ENCODE measurements at regions not wholly inside any gene's neighbourhood (a gene's known extent, or its start where the extent isn't known, plus 50 kb on each side); places are given as distances from the start of the nearest gene placed in this dataset.
"Not testable (repeated sequence)": the region's sequence is repeated elsewhere in the genome, so short reads cannot be mapped to it uniquely, and the experiment has no call there.

DNA sequence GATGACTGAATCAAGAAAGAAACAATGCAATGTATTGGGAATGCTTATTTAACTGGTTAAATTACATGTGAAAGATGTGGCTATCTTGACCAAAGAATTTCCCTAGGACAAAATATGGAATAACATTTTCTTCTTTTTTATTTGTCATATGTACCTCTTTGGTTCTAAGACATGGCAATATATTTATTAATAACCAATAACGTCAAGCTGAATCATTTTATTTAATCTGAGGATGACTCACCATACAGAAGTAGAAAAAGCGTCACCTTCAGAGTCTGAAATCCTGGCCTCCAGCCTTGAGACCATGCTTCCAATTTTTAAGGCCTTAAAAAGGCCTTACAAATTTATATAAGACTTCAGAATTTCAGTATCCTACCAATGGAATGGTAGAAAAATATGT is 1464.9 kb downstream of the SUCLG1 start:
- H3K4me1 ChIP-seq (ENCODE audit: control insufficient read depth in 1 of 2, insufficient read depth in 2 of 2, low read length in 2 of 2): no peaks in the 10 kb centered on the region
- H3K27me3 ChIP-seq (ENCODE audit: low read depth, low read length): no peaks in the 10 kb centered on the region
- H3K27ac ChIP-seq (ENCODE audit: low read length): no peak overlapping the region

DNA sequence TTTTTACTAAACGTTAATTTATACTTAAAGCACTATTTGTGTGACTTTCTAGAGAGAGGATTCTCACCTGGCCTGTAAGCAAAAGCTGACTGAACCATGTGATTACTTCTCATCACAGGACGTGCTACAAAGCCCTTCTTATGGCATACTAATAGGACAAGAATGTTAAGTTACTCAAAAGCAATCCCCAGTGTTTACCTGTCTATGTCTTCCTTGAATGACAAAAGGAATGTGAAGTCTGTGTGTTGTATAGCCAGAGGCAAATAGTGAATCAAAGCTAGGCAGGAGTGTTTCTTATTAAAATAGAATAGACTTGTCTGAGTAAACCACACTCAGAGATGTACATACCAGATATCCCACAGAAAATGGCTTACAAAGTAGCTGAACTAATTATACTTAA is 1465.5 kb downstream of the SUCLG1 start:
- Histone ChIP-seq H3K36me3 (ENCODE audit: control insufficient read depth in 1 of 2, insufficient read depth in 2 of 2, low read length in 2 of 2) (no peaks in the 10 kb centered on the region), H3K9me3 (ENCODE audit: control insufficient read depth in 1 of 2, low read length in 2 of 2) (no peaks in the 10 kb centered on the region), H3K27ac (ENCODE audit: low read length) (no peak overlapping the region), H3K4me3 (ENCODE audit: low read depth in 1 of 2, low read length in 2 of 2) (no peak overlapping the region), H3K27me3 (ENCODE audit: low read depth, low read length) (no peaks in the 10 kb centered on the region), H3K4me1 (ENCODE audit: control insufficient read depth in 1 of 2, insufficient read depth in 2 of 2, low read length in 2 of 2) (no peaks in the 10 kb centered on the region)

More for the DNA sequence above, 1464.9 kb downstream of the SUCLG1 start:
- Histone ChIP-seq H3K9me3 (ENCODE audit: control insufficient read depth in 1 of 2, low read length in 2 of 2) (no peaks in the 10 kb centered on the region), H3K36me3 (ENCODE audit: control insufficient read depth in 1 of 2, insufficient read depth in 2 of 2, low read length in 2 of 2) (no peaks in the 10 kb centered on the region), H3K4me3 (ENCODE audit: low read depth in 1 of 2, low read length in 2 of 2) (no peak overlapping the region)

DNA sequence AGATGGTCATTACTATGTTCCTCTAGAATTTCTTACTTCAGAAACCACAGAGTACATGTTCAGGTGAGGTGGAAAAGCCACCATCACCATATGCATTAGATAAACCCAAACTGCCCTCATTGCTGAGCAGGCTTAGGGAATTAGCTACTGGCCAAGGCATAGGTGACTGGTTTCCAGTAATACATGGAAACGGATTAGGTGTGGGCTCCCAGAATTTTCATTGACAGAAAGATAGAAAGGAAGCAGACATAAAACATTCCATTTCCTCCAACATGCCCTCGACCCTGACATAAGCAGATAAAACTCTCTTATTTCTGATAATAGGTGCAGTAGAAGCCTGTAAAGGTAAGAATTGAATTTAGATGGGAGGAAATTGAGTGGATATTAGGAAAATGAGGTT is 1466.1 kb downstream of the SUCLG1 start:
- no peak overlapping the region for H3K4me3 ChIP-seq (ENCODE audit: low read depth in 1 of 2, low read length in 2 of 2)
- no peaks in the 10 kb centered on the region for H3K36me3 ChIP-seq (ENCODE audit: control insufficient read depth in 1 of 2, insufficient read depth in 2 of 2, low read length in 2 of 2)
- no peak overlapping the region for H3K27ac ChIP-seq (ENCODE audit: low read length)
- H3K9me3 ChIP-seq (ENCODE audit: control insufficient read depth in 1 of 2, low read length in 2 of 2): no peaks in the 10 kb centered on the region
- no peaks in the 10 kb centered on the region for H3K4me1 ChIP-seq (ENCODE audit: control insufficient read depth in 1 of 2, insufficient read depth in 2 of 2, low read length in 2 of 2)
- H3K27me3 ChIP-seq (ENCODE audit: low read depth, low read length): no peaks in the 10 kb centered on the region

DNA sequence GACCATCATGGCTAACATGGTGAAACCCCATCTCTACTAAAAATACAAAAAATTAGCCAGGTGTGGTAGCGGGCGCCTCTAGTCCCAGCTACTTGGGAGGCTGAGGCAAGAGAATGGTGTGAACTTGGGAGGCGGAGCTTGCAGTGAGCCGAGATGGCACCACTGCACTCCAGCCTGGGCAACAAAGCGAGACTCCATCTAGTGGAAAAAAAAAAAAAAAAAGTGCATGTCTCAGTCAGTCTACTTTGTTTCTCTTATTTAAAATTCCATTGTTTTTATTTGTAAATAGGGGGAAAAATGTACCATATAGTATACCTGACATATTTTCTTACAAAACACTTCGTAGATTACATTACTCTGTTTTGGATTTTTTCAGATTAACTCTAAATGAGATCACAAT is 1471.4 kb downstream of the SUCLG1 start:
- H3K4me3 ChIP-seq (ENCODE audit: low read depth in 1 of 2, low read length in 2 of 2); H3K4me1 ChIP-seq (ENCODE audit: control insufficient read depth in 1 of 2, insufficient read depth in 2 of 2, low read length in 2 of 2); H3K27ac ChIP-seq (ENCODE audit: low read length); H3K9me3 ChIP-seq (ENCODE audit: control insufficient read depth in 1 of 2, low read length in 2 of 2); H3K27me3 ChIP-seq (ENCODE audit: low read depth, low read length); H3K36me3 ChIP-seq (ENCODE audit: control insufficient read depth in 1 of 2, insufficient read depth in 2 of 2, low read length in 2 of 2): not testable (repeated sequence)

DNA sequence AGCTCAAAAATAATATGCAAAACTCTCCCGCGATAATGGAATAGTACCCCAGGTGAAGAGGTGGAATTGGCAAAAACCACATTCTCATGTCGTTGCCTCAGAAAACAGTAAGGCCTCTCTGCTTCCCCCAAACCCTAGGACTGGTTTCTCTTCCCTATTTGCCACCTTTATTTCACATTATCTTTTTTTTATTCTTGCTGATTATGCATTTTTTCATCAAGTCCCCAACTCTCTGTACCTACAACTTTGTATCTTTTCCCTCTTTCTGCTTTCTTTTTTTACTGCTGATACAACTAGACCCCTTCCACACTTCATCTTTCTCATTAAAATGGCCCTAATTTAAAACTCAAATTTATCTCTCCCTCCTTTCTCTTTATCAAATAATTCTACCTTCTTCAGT is 1472.2 kb downstream of the SUCLG1 start:
- Histone ChIP-seq H3K4me1 (ENCODE audit: control insufficient read depth in 1 of 2, insufficient read depth in 2 of 2, low read length in 2 of 2) (no peaks in the 10 kb centered on the region), H3K9me3 (ENCODE audit: control insufficient read depth in 1 of 2, low read length in 2 of 2) (peaks cover 0 to 2% of the 10 kb centered on the region in 2 donors), H3K27me3 (ENCODE audit: low read depth, low read length) (no peaks in the 10 kb centered on the region), H3K4me3 (ENCODE audit: low read depth in 1 of 2, low read length in 2 of 2) (no peak overlapping the region), H3K36me3 (ENCODE audit: control insufficient read depth in 1 of 2, insufficient read depth in 2 of 2, low read length in 2 of 2) (no peaks in the 10 kb centered on the region), H3K27ac (ENCODE audit: low read length) (no peak overlapping the region)

DNA sequence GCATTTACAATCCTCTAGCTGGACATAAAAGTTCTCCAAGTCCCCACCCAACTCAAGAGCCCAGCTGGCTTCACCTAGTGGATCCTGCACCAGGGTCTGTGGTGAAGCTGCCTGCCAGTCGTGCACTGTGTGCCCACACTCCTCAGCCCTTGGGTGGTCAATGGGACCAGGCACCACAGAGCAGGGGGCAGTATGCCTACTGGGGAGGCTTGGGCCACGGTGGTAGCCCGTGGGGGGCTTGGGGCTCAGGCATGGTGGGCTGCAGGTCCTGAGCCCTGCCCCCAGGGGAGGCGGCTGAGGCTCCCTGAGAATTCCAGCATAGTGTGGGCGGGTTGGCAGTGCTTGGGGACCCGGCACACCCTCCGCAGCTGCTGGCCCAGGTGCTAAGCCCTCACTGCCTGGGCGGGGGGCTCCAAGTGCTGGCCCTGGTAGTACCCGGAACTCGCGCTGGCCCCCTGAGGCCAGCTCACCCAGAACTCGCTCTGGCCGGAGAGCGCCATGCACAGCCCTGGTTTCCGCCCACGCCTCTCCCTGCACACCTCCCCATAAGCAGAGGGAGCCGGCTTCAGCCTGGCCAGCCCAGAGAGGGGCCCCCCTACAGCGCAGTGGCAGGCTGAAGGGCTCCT is 1473.4 kb downstream of the SUCLG1 start:
- H3K36me3 ChIP-seq (ENCODE audit: control insufficient read depth in 1 of 2, insufficient read depth in 2 of 2, low read length in 2 of 2): no peaks in the 10 kb centered on the region
- peaks cover 0 to 2% of the 10 kb centered on the region in 2 donors for H3K9me3 ChIP-seq (ENCODE audit: control insufficient read depth in 1 of 2, low read length in 2 of 2)
- H3K4me3 ChIP-seq (ENCODE audit: low read depth in 1 of 2, low read length in 2 of 2): no peak overlapping the region
- no peak overlapping the region for H3K27ac ChIP-seq (ENCODE audit: low read length)
- H3K27me3 ChIP-seq (ENCODE audit: low read depth, low read length): no peaks in the 10 kb centered on the region
- H3K4me1 ChIP-seq (ENCODE audit: control insufficient read depth in 1 of 2, insufficient read depth in 2 of 2, low read length in 2 of 2): no peaks in the 10 kb centered on the region

DNA sequence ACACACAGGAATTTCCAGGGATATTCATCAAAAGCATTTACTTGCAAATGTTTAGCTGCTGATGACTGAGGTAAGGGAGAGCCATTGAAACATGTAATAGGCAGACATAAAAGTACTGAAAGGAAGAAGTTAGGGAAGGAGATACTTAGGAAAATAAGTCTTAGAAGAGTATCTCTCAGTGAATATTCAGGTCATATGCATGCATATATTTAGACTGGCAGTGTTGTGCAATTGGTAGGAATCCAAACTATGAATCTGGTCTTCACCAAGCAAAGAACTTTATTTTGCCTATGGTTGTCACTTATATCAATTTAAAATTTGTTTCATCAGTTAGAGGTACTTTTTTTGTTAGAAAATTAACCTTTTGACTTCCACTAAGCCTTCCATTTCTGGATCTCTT is 1490.7 kb downstream of the SUCLG1 start:
- Histone ChIP-seq H3K4me3 (ENCODE audit: low read depth in 1 of 2, low read length in 2 of 2) (no peak overlapping the region), H3K27ac (ENCODE audit: low read length) (no peak overlapping the region), H3K9me3 (ENCODE audit: control insufficient read depth in 1 of 2, low read length in 2 of 2) (no peaks in the 10 kb centered on the region), H3K36me3 (ENCODE audit: control insufficient read depth in 1 of 2, insufficient read depth in 2 of 2, low read length in 2 of 2) (no peaks in the 10 kb centered on the region), H3K27me3 (ENCODE audit: low read depth, low read length) (no peaks in the 10 kb centered on the region), H3K4me1 (ENCODE audit: control insufficient read depth in 1 of 2, insufficient read depth in 2 of 2, low read length in 2 of 2) (no peaks in the 10 kb centered on the region)

DNA sequence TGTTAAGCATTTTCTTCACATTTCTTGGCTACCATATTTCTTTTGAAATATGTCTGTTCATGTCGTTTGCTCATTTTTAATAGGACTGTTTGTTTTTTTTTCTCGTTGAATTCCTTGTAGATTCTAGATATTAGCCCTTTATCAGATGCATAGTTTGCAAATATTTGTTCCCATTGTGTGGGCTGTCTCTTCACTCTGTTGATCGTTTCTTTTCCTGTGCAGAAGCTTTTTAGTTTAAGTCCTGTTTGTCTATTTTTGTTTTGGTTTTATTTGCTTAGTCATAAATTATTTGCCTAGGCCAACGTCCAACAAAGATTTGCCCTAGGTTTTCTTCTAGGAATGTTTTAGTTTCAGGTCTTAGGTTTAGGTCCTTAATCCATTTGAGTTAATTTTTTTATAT is 1494.7 kb downstream of the SUCLG1 start:
- Histone ChIP-seq H3K4me1 (ENCODE audit: control insufficient read depth in 1 of 2, insufficient read depth in 2 of 2, low read length in 2 of 2) (no peaks in the 10 kb centered on the region), H3K27me3 (ENCODE audit: low read depth, low read length) (no peaks in the 10 kb centered on the region), H3K27ac (ENCODE audit: low read length) (no peak overlapping the region), H3K36me3 (ENCODE audit: control insufficient read depth in 1 of 2, insufficient read depth in 2 of 2, low read length in 2 of 2) (no peaks in the 10 kb centered on the region), H3K4me3 (ENCODE audit: low read depth in 1 of 2, low read length in 2 of 2) (no peak overlapping the region), H3K9me3 (ENCODE audit: control insufficient read depth in 1 of 2, low read length in 2 of 2) (no peaks in the 10 kb centered on the region)

DNA sequence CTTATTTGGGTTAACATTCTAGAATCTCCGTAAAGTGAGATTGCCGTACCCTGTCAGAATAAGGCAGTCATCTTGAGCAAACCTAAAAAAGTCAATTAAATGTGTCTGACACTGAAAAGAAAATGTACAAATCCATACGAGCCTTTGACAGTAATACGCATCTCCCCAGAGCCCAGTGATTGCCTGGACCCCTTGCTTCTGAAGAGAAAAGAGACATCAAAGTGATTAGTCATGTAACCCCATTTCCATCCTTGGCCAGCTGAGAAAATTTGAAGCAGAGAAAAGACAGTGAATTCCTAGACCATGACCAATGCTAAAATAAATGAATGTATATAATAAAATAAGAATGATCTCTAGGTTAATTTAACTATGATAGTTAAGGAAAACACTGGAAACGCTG is 1499.4 kb downstream of the SUCLG1 start:
- Histone ChIP-seq H3K36me3 (ENCODE audit: control insufficient read depth in 1 of 2, insufficient read depth in 2 of 2, low read length in 2 of 2) (no peaks in the 10 kb centered on the region), H3K27ac (ENCODE audit: low read length) (no peak overlapping the region), H3K4me1 (ENCODE audit: control insufficient read depth in 1 of 2, insufficient read depth in 2 of 2, low read length in 2 of 2) (no peaks in the 10 kb centered on the region), H3K27me3 (ENCODE audit: low read depth, low read length) (no peaks in the 10 kb centered on the region), H3K9me3 (ENCODE audit: control insufficient read depth in 1 of 2, low read length in 2 of 2) (no peaks in the 10 kb centered on the region), H3K4me3 (ENCODE audit: low read depth in 1 of 2, low read length in 2 of 2) (no peak overlapping the region)

DNA sequence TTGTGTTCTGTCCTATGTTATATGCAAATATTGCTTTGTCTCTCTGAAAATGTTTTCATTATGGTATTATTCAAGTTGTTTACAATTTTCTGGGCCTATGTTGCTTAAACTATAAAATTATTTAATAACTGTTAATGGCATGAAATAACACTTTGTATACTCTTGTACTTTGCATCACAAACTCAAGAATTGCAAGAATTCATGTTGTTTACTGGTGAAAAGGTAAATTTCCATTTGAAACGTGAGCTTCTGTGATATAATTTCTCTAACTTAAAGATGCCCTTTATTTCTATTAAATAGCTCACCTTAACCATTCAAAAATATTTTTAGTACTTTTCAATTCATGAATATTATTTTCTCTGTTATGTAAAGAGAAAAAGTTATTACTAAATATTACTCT is 1504.2 kb downstream of the SUCLG1 start:
- Histone ChIP-seq H3K27ac (ENCODE audit: low read length) (no peak overlapping the region), H3K9me3 (ENCODE audit: control insufficient read depth in 1 of 2, low read length in 2 of 2) (no peaks in the 10 kb centered on the region), H3K4me1 (ENCODE audit: control insufficient read depth in 1 of 2, insufficient read depth in 2 of 2, low read length in 2 of 2) (no peaks in the 10 kb centered on the region), H3K36me3 (ENCODE audit: control insufficient read depth in 1 of 2, insufficient read depth in 2 of 2, low read length in 2 of 2) (no peaks in the 10 kb centered on the region), H3K4me3 (ENCODE audit: low read depth in 1 of 2, low read length in 2 of 2) (no peak overlapping the region), H3K27me3 (ENCODE audit: low read depth, low read length) (no peaks in the 10 kb centered on the region)

DNA sequence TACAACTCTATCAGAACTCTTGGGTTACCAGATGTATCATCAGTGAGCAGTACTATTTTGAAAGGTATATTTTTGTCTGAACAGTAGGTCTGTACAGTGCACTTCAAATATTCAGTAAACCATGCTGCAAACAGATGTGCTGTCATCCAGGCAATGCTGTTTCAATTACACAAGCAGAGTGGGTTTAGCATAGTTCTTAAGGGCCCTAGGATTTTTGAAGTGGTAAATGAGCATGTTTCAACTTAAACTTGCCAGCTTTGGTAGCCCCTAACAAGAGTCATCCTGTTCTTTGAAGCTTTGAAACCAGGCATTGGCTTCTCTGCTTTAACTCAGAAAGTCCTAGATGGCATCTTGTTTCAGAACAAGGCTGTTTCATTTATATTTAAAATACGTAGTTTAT is 1519.9 kb downstream of the SUCLG1 start:
- no peaks in the 10 kb centered on the region for H3K4me1 ChIP-seq (ENCODE audit: control insufficient read depth in 1 of 2, insufficient read depth in 2 of 2, low read length in 2 of 2)
- H3K27ac ChIP-seq (ENCODE audit: low read length): no peak overlapping the region
- H3K36me3 ChIP-seq (ENCODE audit: control insufficient read depth in 1 of 2, insufficient read depth in 2 of 2, low read length in 2 of 2): no peaks in the 10 kb centered on the region
- H3K27me3 ChIP-seq (ENCODE audit: low read depth, low read length): no peaks in the 10 kb centered on the region
- H3K9me3 ChIP-seq (ENCODE audit: control insufficient read depth in 1 of 2, low read length in 2 of 2): no peaks in the 10 kb centered on the region
- no peak overlapping the region for H3K4me3 ChIP-seq (ENCODE audit: low read depth in 1 of 2, low read length in 2 of 2)

DNA sequence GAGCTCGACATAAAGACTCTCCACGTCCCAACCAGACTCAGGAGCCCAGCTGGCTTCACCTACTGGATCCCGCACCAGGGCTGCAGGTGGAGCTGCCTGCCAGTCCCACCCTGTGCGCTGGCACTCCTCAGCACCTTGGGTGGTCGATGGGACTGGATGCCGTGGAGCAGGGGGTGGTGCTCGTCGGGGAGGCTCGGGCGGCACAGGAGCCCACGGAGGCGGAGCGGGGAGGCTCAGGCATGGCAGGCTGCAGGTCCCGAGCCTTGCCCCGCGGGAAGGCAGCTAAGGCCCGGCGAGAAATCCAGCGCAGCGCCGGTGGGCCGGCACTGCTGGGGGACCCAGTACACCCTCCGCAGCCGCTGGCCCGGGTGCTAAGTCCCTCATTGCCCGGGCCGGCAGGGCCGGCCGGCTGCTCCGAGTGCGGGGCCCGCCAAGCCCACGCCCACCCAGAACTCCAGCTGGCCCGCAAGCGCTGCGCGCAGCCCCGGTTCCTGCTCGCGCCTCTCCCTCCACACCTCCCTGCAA is 1520.7 kb downstream of the SUCLG1 start:
- not testable (repeated sequence) for H3K4me3 ChIP-seq (ENCODE audit: low read depth in 1 of 2, low read length in 2 of 2); H3K4me1 ChIP-seq (ENCODE audit: control insufficient read depth in 1 of 2, insufficient read depth in 2 of 2, low read length in 2 of 2); H3K36me3 ChIP-seq (ENCODE audit: control insufficient read depth in 1 of 2, insufficient read depth in 2 of 2, low read length in 2 of 2); H3K27me3 ChIP-seq (ENCODE audit: low read depth, low read length); H3K9me3 ChIP-seq (ENCODE audit: control insufficient read depth in 1 of 2, low read length in 2 of 2); H3K27ac ChIP-seq (ENCODE audit: low read length)

All from muscle layer of duodenum (tissue), 2 donors.